Body of pancreas (tissue), 4 donors: ENCODE measurements at regions not wholly inside any gene's neighbourhood (a gene's known extent, or its start where the extent isn't known, plus 50 kb on each side); places are given as distances from the start of the nearest gene placed in this dataset.
"Not testable (repeated sequence)": the region's sequence is repeated elsewhere in the genome, so short reads cannot be mapped to it uniquely, and the experiment has no call there.

ENCODE experiments used
- ATAC-seq: fragments of 150-250 bp; one replicate; pipeline ENCODE4 v1.9.1; 2016
- DNase-seq, 4 donors: peaks; one replicate each; pipeline ENCODE4 v3.0.0-alpha.2; 2019
- H3K27ac ChIP-seq, 4 donors: fragments of 200-600 bp; sonication (generic); 1 replicate in 3 of 4; 2 replicates in 1 of 4; pipeline versions ENCODE4 v1.5.1 to v1.6.1; 2016 to 2019; ENCODE audit warnings: mild to moderate bottlenecking in 1 of 4, mixed read lengths in 1 of 4, moderate library complexity in 1 of 4
- H3K27me3 ChIP-seq, 2 donors: fragments of 200-600 bp; sonication (generic); one replicate each; pipeline ENCODE4 v1.6.0; 2016; ENCODE audit warnings: mild to moderate bottlenecking in 1 of 2
- H3K36me3 ChIP-seq, 2 donors: fragments of 200-600 bp; sonication (generic); replicated peaks in 1 of 2; 2 replicates each; pipeline ENCODE4 v1.5.1; 2016; ENCODE audit warnings: low read depth in 2 of 2; ENCODE audit not compliant: insufficient read depth in 1 of 2
- H3K4me1 ChIP-seq: fragments of 200-600 bp; sonication (generic); one replicate; pipeline ENCODE4 v1.6.0; 2016
- H3K4me3 ChIP-seq, 2 donors: fragments of 200-600 bp; sonication (generic); 1 replicate in 1 of 2; 2 replicates in 1 of 2; pipeline ENCODE4 v1.5.1; 2016 to 2019
- H3K9me3 ChIP-seq, 3 donors: fragments of 200-600 bp; sonication (generic); 1 replicate in 2 of 3; 2 replicates in 1 of 3; pipeline ENCODE4 v1.5.1; 2016
- POLR2A ChIP-seq, 3 donors: fragments of 450-650 bp; IDR thresholded peaks; one replicate each; pipeline ENCODE4 v1.6.1; 2016; ENCODE audit warnings: antibody characterized with exemption in 3 of 3, mild to moderate bottlenecking in 2 of 3
- WGBS, 2 donors: methylation state at CpG; one replicate each; pipeline ENCODE4 v1.1.5; 2017; 5-methylcytosine and 5-hydroxymethylcytosine counted together
- intact Hi-C: fragments of 100-400 bp; cut with DNase I; formaldehyde crosslinking; loops from one replicate; pipeline ENCODE4 v1.15.1; 2023
- TF ChIP-seq, protein P1 (sequence below), 7 experiments: fragments of 450-650 bp in 4 of 7; fragments of 200-600 bp in 3 of 7; sonication (generic) in 3 of 7; IDR thresholded peaks; one replicate each; pipeline ENCODE4 v1.5.1; 2016 to 2019; ENCODE audit warnings: antibody characterized with exemption in 7 of 7

DNA sequence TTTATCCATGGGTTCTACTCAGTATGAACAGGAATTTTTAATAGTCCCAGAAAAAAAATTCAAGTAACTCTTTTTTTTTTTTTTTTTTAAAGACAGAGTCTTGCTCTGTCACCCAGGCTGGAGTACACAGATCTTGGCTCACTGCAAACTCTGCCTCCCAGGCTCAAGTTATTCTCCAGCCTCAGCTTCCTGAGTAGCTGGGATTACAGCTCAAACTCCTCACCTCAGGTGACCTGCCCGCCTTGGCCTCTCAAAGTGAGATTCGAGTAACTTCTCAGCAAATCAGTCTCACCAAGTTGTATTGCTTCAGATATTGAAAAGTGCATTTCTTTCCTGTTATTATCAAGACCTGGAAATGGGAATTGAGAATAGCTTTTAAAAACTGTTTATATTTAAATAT is 281.2 kb upstream of the MINDY3 start:
- H3K27ac ChIP-seq: no peak overlapping the region
- WGBS, 2 donors: 56 to 72% methylated on average over 2 of the region's 2 CpGs
- H3K27me3 ChIP-seq: no peaks in the 10 kb centered on the region
- no peaks in the 10 kb centered on the region for H3K36me3 ChIP-seq
- DNase-seq (no peak), ATAC-seq (no peak)
- H3K4me3 ChIP-seq: no peak overlapping the region
- intact Hi-C loops: no loop called here
- no peak for TF ChIP-seq POLR2A (IDR thresholded peaks at IDR 0.05)
- TF ChIP-seq, protein P1, sequence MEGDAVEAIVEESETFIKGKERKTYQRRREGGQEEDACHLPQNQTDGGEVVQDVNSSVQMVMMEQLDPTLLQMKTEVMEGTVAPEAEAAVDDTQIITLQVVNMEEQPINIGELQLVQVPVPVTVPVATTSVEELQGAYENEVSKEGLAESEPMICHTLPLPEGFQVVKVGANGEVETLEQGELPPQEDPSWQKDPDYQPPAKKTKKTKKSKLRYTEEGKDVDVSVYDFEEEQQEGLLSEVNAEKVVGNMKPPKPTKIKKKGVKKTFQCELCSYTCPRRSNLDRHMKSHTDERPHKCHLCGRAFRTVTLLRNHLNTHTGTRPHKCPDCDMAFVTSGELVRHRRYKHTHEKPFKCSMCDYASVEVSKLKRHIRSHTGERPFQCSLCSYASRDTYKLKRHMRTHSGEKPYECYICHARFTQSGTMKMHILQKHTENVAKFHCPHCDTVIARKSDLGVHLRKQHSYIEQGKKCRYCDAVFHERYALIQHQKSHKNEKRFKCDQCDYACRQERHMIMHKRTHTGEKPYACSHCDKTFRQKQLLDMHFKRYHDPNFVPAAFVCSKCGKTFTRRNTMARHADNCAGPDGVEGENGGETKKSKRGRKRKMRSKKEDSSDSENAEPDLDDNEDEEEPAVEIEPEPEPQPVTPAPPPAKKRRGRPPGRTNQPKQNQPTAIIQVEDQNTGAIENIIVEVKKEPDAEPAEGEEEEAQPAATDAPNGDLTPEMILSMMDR (IDR thresholded peaks at IDR 0.05): no peak
- no peaks in the 10 kb centered on the region for H3K9me3 ChIP-seq
- no peaks in the 10 kb centered on the region for H3K4me1 ChIP-seq

DNA sequence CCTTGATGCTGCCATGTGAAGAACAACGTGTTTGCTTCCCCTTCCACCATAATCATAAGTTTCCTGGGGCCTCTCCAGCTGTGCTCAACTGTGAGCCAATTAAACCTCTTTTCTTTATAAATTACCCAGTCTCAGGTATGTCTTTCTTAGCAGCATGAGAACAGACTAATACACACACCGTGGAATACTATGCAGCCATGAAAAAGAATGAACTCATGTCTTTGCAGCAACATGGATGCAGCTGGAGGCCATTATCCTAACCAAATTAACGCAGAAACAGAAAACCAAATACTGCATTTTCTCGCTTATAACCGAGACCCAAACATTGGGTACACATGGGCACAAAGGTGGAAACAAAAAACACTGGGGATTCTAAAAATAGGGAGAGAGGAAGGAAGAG is 286.7 kb upstream of the MINDY3 start:
- no peak overlapping the region for H3K27ac ChIP-seq
- DNase-seq: no peak
- H3K4me1 ChIP-seq: no peaks in the 10 kb centered on the region
- WGBS, 2 donors: 73 to 81% methylated on average over 5 of the region's 5 CpGs
- TF ChIP-seq, protein P1 (IDR thresholded peaks at IDR 0.05): no peak
- no peak for TF ChIP-seq POLR2A (IDR thresholded peaks at IDR 0.05)
- peaks cover 0 to 4% (median 0%) of the 10 kb centered on the region in 3 donors for H3K9me3 ChIP-seq
- intact Hi-C loops: no loop called here
- ATAC-seq: no peak
- H3K36me3 ChIP-seq: no peaks in the 10 kb centered on the region
- no peak overlapping the region for H3K4me3 ChIP-seq
- no peaks in the 10 kb centered on the region for H3K27me3 ChIP-seq

DNA sequence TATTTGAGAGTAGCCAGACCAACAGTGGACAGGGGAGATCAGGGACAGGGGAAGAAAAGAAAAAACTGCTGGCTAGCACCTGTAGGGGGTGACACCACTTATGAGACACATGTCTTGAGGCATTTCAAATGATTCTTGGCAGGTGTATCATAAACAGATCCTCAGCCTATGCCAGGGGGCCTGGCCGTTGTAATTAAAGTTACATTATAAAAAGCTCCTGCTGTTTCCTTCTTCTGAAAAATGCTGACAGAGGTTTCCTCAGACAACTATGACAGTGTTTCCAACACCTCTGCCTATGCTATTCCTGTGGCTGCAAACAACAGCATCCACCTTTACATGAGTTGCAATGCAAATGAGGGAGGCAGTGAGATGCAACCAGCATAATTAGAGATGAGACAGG is 281.0 kb upstream of the PTER start:
- Histone ChIP-seq H3K27me3 (no peaks in the 10 kb centered on the region), H3K4me3 (no peak overlapping the region), H3K9me3 (no peaks in the 10 kb centered on the region), H3K36me3 (no peaks in the 10 kb centered on the region), H3K4me1 (no peaks in the 10 kb centered on the region), H3K27ac (no peak overlapping the region)
- intact Hi-C loops: no loop called here
- ATAC-seq (no peak), DNase-seq (no peak)
- WGBS, 2 donors: 18 to 23% methylated on average over 1 of the region's 1 CpG
- TF ChIP-seq, protein P1 (IDR thresholded peaks at IDR 0.05): no peak
- no peak for TF ChIP-seq POLR2A (IDR thresholded peaks at IDR 0.05)

DNA sequence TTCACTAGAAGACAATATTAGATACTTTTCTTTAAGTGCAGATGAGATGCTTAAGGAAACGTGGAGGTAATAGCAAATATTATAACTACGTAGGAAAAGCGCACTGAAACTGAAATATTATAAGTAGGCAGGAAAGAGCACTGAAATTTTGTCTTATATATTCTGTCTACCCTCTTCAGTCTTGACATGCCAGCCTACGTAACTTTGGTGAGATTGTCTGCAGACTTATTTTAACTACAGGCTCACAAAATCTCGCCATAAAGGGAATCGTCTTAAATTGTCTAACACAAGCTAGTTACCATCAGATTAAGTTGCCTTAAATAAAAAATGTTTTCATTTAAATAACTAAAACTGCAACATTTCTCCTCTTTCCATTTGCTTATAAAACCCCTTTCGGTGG is 280.1 kb upstream of the PTER start:
- intact Hi-C loops: no loop called here
- H3K9me3 ChIP-seq: peaks cover 0 to 2% (median 0%) of the 10 kb centered on the region in 3 donors
- ATAC-seq: no peak
- no peak overlapping the region for H3K27ac ChIP-seq
- H3K27me3 ChIP-seq: no peaks in the 10 kb centered on the region
- DNase-seq: no peak
- no peak overlapping the region for H3K4me3 ChIP-seq
- TF ChIP-seq, protein P1 (IDR thresholded peaks at IDR 0.05): no peak
- no peak for TF ChIP-seq POLR2A (IDR thresholded peaks at IDR 0.05)
- H3K36me3 ChIP-seq: no peaks in the 10 kb centered on the region
- 66 to 83% methylated on average over 7 of the region's 7 CpGs for WGBS, 2 donors
- H3K4me1 ChIP-seq: no peaks in the 10 kb centered on the region

DNA sequence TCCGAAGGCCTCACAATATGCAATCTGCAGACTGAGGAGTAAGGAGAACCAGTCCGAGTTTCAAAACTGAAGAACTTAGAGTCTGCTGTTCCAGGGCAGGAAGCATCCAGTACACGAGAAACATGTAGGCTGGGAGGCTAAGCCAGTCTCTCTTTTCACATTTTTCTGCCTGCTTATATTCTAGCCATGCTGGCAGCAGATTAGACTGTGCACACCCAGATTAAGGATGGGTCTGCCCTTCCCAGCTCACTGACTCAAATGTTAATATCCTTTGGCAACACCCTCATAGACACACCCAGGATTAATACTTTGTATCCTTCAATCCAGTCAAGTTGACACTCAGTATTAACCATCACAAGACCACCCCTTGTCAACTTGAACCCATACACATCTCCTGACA is 271.7 kb upstream of the PTER start:
- H3K9me3 ChIP-seq, DNase-seq, H3K4me3 ChIP-seq, H3K27me3 ChIP-seq, H3K4me1 ChIP-seq, H3K27ac ChIP-seq, ATAC-seq, intact Hi-C loops, H3K36me3 ChIP-seq: not testable (repeated sequence)
- WGBS, 2 donors: 47 to 59% methylated on average over 3 of the region's 3 CpGs
